ENCODE measurements at regions not wholly inside any gene's neighbourhood (a gene's known extent, or its start where the extent isn't known, plus 50 kb on each side); places are given as distances from the start of the nearest gene placed in this dataset.

DNA sequence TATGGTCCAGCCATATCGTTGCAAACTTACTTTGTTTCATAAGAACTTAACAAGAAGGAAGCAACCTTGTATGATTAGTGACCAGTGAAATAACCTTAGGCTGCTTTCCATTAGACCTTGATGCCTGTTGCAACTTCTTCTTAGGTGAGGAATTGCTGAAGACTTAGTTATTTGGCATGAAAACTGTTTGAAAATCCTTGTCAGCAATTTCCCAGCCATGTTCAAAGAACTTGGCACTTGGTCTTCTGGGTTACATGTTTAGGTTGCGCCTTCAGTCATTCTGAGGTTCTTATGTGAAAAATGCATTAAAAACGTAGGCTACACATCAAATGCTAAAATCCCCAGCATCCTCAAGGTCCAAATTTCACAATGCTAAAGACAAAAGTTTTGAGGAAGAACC is 232.0 kb upstream of the CEP162 start:
- DNase-seq: no peak

DNA sequence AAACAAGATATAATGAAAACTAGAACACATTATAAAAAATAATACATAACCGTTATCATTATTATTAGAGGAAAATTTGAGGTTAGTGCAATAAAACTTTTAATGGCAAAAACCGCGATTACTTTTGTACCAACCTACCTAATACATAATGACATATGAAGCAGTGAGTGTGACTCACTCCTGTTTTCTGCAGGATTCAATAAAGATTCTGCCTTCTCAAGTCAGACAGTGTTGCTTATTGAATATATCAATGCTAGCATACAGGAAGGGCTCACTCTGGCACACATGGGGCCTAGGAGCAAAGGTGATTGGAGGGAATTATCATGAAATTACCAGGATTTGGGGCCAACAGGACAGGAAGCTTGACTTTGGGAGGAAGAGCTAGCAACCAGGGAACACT is 230.8 kb upstream of the CEP162 start:
- no peak for DNase-seq

DNA sequence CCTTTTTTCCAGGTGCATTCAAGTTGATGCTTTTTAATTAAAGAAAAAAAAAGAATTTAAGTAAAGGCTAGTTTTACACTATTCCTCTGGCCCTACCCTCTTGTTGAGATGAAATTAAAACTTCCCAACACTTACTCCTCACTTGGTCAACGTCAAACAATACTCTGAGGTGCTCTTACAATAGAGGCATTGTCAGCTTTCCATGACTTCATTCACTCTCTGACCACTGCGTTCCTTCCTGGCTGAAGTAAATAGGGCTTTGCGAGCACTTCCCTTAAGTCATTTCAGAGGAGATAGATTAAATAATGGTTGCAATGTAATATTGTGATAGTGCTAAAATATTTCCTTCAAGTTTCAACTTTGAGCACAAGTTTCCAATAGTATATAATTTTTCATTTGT is 229.8 kb upstream of the CEP162 start:
- no peak for DNase-seq

DNA sequence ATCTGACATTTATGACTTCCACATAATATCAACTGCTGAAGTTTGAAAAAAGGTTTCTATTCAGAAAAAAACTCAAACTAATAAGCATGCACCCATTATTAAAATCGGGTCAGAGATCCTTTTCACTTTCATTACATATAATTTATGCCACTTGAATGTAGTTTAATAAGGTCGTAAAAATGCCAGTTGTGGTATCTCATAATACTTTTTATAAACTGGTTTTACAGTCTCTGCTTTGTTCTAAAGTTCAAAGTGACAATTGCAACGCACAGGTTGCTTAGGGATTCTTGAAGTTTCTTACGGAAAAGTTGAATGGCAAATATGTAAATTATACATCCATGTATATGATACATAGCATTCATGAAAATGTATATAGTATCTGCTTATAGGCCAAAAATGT is 229.4 kb upstream of the CEP162 start:
- DNase-seq: no peak

DNA sequence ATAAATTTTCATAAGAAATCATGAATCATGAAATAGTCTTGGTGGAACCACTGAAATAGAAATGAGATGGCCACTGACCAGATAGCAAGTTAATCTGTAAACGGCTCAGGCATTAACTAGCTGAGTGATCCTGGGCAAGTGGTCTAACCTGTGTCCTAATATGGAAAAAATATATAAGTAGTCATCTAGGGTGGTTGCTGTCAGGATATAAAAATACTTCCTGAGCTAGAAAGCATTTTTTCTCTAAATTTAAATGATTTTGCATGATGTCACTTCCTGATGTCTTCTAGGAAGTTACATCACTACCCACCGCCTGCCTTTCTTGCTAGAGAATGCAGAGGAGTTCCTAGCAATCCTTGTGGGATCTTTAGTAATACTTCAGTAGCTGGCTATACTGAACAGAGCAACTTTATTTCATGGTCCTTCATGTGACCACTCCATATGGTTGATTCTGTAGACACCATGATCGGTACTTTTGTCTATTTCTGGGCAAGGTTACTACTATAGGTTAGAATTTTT is 228.1 kb upstream of the CEP162 start:
- DNase-seq: no peak

DNA sequence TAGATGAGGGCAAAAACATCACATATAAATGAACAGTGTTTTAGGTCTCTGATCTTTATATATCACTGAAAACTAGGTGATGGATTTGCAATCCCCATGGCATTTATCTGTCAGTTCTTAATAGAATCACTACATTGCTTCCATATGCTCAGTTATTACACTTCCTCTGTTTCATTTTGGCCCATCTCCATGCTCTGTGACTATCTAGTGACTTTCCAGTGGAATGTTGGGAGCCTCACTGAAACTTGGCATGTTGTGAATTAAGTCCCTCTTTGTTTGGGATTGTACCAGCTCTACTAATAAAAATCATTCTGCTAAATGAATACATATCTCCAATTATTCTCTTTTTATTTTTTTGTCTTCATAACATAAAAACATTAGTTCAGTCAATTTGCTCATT is 226.1 kb upstream of the CEP162 start:
- DNase-seq: no peak

DNA sequence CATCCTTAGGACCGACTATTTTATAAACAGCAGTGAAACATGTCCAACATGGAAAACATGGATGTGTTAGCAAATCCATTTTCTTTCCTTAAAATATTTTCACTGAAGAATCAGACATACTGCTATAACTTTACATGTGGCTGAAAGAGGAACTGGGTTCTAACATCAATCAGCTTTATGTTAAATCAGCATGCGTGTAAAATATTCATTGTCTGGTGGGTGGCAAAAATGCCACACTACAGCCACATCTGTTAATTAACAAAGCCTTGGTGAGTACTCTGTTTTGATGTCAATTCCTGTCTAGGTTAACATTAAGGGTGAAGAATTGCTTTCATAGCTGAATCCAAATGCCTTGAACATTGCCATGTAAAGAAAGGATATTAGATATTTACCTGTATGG is 222.6 kb upstream of the CEP162 start:
- no peak for DNase-seq

DNA sequence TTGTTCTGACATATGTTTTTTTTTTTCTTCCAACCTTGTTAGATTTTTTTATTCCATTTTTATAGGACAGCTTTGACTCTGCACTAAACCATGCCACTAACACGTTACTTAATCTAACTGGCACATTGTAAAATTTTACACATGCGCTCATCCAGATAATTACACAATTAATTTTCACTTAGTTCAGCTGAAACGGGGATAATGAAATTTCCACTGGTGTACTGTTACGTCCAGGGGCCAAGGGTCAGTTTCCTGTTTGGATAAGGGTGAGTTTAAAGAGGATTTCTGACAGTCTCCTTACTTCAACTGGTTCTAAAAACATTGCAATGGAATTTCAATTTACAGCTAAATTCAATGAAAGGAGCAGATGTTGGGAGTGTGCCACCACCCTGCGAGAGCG is 221.8 kb upstream of the CEP162 start:
- DNase-seq: peak; percentile 74

DNA sequence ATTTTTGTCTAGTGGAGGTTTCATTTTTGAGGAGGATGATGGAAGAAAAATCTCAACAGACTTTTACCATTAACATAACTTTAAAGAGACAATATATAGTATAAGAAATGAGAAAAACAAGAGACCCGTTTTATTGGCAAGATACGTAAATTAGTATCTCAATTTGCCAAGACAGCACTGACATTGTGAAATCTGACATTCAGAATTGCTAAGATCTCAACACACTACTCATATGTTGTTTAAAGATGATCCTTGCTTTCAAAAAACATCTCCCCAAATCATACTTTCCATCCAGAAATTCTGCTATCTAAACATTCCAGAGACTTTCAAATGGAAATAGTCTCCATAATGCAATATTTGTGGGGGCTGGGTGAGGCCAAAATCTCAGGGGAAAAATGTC is 220.9 kb upstream of the CEP162 start:
- DNase-seq: no peak

DNA sequence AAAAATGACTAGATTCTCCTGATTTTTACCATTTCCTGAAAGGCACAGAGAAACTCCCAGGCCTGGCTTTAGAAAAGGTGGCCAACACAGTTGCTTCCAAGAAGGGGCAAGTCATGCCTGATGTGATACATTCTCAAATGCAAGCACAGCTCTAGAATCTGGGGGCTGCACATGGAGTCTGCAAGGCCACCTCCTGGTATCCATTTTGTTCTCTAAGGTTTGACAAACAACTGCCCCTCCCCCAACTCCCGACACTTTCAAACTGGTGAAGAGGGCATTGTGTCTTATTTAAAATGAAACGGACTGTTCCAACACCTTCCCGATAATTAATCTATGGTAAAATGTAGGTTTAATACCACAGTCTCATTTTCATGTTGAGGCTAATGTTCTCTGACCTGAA is 220.2 kb upstream of the CEP162 start:
- DNase-seq: no peak

DNA sequence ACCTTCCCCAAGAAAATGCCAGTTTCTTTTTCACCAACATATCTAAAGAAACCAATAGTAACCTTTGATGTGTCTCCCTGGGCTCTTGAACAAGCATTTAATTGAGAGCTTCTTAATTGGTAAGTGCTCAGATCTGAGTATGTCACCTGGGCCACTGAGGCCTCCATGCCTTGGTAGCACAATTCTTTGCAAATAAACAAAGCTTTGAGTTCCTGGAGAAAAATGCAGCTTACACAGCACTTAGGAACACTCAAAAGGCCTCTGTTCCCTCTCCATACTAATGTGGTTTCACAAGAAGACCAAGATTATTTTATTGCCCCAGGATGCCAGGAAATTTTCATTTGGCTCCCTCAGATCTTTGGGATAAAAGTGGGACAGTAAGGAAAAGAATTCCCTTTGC is 217.6 kb upstream of the CEP162 start:
- DNase-seq: no peak

DNA sequence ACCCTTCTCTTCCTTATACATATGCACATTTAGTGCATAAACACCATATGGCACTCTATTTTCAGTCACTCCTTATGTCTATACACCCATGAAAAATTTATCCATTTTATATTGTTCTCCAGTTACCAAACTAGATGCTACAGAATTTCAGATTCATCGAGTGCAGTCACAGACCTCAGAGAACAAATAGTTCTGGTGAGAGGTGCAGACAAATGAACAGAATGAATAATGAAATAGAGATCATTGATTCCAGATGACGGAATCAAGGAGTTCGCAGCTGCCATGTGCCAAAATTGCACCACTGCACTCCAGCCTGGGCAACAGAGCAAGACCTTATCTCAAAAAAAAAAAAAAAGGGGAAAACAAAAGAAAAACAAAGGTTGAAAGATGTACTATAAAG is 214.8 kb upstream of the CEP162 start:
- DNase-seq: no peak

DNA sequence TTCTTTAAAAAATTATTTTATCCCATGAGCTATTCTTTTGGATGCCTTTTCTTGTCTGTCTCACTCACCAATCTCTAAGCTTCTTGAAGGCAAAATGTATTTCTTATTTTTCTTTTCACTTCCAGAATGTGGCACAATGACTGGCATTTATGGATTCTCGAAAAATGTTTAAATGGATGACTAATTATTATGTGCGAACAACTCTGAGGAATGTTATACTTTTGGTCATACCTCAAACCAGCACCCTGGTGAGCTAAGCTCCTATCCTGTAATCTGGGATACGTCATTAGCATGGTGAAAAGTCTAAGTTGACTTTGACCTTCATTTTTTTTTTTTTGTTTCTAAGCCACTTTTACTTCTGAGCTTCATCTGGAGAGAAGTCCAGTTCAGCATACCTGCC is 214.0 kb upstream of the CEP162 start:
- DNase-seq: no peak

DNA sequence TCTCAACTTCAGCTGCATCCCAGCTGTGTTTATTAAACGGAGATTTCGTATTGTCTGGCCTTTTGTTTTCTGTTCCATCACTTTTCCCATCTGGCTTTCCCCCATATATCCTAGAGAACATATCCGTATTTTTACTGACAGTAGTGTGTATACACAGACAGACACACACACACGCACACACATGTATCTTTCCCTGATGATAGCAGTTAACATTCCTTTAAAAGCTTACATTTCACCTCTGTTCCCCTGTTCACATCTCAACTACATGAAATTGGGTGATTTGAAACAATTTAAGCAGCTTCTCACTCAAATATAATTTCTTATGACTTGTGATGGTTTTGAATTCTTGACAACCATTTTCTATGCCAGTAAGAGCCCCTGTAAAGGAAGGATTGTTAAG is 207.1 kb upstream of the CEP162 start:
- no peak for DNase-seq

DNA sequence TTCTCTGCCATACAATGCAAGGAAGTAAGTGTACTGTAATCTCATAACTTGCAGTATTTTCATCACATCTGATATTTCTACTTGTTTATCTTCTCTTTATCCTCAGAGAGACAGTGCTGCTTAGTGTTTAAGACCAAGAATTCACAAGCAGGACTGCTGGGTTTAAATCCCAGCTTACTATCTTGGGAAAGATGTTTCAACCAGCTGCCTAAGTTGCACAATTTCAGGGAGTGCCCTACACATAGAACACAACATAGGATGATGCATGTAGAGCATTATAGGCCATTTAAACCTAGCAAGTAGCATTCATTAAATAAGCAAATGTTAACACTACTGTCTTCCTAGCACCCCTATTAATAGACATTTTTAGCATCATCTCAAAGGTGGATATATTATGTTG is 205.2 kb upstream of the CEP162 start:
- DNase-seq: no peak

DNA sequence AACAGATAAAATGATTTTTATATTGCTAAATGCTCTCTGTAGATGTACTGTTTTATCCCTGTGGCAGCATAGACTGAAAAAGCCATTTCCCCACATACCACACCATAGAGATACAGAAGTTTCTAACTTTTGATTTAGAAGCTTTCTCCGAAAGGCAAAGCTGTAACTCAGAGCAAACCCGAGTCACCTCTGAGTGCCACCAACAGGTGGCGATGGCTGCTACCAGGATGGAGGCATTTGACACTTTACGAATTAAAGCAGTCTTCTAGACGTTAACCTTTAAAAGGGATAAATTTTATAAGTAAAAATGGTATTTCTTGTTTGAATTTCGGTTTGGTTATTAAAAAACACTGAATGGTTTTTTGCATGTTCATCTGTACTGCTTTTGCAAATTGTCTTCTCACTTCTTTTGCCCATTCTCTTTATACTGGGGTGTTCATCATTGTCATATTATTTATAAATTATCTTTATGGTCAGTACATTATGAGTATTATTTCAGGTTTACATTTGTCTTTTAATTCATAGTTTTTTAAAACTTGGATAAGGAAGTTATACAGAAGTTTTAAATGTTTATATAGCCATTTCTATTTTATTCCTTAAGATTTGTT is 201.0 kb upstream of the CEP162 start:
- DNase-seq: peak; percentile 71

DNA sequence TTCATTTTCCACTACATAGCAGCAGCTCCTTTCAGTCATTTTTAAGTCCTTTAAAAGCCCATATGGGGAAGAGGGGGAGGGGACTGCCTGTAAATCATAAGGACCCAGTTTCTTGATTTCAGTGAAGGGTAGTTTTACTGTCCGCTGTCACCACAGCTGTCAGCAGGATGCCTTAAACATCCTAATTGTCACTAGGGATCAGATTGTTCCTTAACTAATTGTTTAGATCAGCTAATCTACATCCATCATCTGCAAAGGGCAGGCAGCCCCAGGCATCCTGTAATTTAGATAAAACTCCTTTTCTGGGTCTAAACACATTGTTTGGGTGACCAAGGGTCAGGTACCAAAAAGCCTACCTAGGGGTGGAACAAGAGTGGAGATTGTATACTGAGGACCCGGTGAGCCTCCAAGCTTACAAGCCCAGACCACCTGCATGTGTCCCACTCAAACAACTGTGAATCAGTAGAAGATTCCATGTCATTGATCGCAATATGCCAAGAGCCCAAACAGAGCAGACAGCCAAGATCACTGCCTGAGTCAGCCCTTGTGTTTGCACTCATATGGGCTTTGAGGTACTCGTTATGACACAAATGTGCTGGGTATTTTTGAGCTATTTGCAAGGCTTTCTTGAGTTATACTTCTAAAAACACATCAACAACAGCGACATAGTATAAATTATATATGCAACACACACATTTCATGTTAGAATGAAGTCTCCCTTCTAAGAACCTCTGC is 198.7 kb upstream of the CEP162 start:
- DNase-seq: peak; percentile 85

DNA sequence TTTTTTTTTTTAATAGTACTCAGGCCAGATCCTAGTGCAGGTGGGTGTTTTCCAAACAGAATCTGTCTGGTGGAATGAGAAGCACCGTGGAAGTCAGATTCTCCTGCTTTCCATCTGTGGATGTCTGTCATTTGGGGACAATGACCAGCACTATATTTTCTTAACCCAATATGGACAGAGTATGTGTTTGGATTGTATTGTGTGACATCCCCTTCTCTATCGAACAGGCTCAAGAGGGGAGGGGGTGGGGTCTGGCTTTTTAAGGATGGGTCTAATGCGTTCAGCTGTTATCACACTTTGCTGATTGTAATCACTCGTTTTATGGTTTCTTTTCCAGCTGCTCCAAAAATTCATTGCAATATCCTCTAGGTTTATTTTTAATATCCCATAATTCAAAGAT is 197.5 kb upstream of the CEP162 start:
- DNase-seq: no peak

DNA sequence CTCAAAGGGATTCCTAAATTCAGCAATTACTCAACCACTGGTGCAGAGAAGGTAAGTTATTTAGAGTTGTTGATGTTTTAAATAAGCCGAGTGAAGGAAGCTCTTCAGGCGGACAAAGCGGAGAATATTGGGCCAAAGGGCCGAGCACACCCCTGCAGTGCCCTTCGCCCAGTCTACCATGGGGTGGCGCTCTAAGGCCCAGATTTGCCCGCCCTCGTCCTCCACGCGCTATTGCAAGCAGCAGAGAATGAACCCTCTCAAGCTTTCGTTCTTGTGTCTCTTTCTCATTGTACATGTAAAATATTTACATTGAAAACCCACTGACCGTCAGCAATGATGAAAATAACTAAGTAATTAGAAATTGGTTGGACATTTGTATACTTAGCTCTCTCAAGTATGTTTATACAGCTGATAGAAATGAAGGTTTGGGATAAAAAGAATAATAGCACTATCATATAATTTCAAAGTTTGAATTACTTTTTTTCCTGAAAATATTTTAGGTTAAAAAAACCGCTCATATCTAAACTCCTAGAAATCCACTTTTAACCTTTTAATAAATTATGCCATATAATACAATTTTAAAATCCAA is 195.0 kb upstream of the CEP162 start:
- DNase-seq: peak; percentile 31

DNA sequence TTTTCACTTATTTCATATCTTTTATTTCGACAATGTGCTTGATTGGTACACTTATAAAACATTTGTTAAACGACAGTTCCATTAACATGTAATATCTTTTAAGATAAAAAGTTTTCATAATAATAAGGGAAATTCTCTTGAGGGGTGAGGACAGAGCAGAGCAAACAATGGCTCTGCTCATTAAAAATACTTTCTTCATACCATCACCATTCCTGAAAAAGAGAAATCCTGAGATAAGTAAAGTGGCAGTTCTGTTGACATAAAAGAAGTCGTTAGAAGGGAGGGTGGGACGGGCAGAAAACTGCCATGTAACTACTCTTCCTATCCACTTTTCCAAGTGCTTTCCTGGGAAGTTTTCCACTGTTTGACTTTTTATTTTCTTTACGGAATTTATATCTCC is 193.6 kb upstream of the CEP162 start:
- no peak for DNase-seq

DNA sequence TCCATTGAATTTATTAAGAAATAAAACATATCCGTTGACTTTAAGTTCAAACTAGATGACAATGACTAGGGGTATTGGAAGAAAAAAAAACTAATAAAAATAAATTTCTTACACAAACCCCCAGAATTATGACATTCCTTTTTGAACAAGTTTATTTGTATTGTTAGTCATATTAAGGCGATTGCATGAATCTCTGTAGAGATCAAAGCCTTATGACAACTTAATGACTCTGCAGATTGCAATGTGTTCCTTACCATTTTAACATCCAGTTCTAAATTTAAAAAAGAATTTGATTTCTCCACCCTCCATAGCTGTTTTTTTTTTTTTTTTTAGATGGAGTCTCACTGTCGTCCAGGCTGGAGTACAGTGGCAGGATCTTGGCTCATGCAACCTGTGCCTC is 189.8 kb upstream of the CEP162 start:
- no peak for DNase-seq

DNA sequence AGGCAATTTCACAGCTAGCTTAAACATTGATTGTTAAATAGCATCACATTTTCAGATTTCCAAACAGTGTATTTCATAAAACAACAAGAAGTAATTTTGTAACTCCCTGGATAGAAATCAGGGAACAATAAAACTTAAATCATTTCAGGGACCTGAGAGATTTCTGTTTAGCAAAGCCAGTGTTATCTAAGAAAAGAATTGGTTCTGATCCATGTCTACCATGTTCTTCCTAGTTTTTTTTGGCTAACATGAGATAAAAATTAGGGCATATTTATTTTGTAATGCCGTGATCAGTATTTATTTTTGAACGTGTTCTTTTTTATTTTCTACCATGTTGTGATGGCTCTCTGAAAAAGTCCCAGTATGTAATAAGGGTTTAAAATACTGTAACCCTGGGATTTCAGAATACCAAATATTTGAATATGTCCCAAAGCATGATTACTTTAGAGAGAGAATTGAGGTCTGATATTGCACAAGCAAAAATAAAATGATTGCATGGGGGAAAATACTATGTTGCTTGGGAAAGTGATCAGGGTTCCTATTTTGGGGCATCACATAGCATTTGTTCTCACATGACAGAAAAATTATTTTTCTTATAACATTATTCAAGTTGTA is 188.7 kb upstream of the CEP162 start:
- DNase-seq: no peak

DNA sequence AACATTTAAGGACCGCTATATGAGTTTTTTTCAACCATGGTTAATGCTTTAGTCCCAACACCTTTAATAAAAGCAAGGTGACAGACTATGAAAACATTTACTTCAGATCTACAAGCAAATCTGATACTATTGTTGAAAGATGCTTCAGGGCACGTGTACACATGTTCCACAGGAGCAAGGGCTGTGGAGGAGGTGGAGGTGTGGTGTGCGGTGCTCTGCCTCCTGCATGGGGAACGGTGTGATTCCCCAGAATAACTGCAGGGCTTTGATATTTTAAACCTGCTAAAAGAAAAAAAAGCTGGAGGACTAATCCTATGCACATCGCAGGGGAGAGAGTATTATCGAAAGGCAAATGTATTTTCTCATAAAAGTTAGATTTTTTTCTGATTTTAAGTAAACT is 188.1 kb upstream of the CEP162 start:
- peak; percentile 71 for DNase-seq

DNA sequence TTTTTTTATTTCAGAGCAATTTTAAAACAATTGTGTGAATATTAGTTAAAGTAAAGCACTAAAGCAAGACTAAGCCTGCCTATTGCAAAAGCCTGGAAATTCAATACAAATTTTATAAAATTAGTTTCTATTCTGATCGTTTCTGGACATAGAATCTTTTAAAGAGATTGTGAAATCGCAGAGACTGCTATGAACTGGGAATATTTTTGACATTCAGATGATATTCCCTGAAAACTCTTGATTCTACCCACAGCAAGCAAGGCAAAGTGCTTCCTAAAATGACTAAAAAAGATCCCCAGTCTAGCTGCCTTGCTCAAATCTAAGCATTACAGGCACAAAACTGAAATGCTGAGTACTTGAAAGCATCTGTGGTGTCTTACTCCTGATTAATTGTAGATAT is 187.6 kb upstream of the CEP162 start:
- DNase-seq: no peak
